Colonic mucosa (tissue), 4 donors: ENCODE measurements at regions not wholly inside any gene's neighbourhood (a gene's known extent, or its start where the extent isn't known, plus 50 kb on each side); places are given as distances from the start of the nearest gene placed in this dataset.
A peak's percentile ranks its signal among the peaks of the same experiment; 100 is the strongest.
"Not testable (repeated sequence)": the region's sequence is repeated elsewhere in the genome, so short reads cannot be mapped to it uniquely, and the experiment has no call there.

Experiments used
- DNase-seq: peaks from one replicate; pipeline ENCODE4 v3.0.0-alpha.2; 2020
- H3K27ac ChIP-seq: fragments of 200-600 bp; one replicate; pipeline ENCODE4 v1.8.0; 2021
- H3K27me3 ChIP-seq: fragments of 200-600 bp; one replicate; pipeline ENCODE4 v1.8.0; 2021
- H3K36me3 ChIP-seq: fragments of 200-600 bp; one replicate; pipeline ENCODE4 v1.8.0; 2021
- H3K4me1 ChIP-seq: fragments of 200-600 bp; one replicate; pipeline ENCODE4 v1.8.0; 2021; ENCODE audit warnings: mild to moderate bottlenecking
- H3K4me3 ChIP-seq: fragments of 200-600 bp; one replicate; pipeline ENCODE4 v1.8.0; 2021
- H3K9ac ChIP-seq, 2 donors: one replicate each; pipeline ENCODE4 v1.7.0; 2013; ENCODE audit warnings: control low read depth in 2 of 2, low read depth in 2 of 2, low read length in 2 of 2
- H3K9me3 ChIP-seq: fragments of 200-600 bp; one replicate; pipeline ENCODE4 v1.8.0; 2021
- intact Hi-C: fragments of 100-400 bp; cut with DNase I; formaldehyde crosslinking; loops from one replicate; pipeline ENCODE4 v1.14.1; 2022
- TF ChIP-seq, protein P1 (sequence below): fragments of 200-600 bp; IDR thresholded peaks from one replicate; pipeline ENCODE4 v1.8.0; 2022; ENCODE audit warnings: antibody characterized with exemption, mild to moderate bottlenecking
- donor health status: healthy.
- donor health status: DM: no; HTN: no; CAD: no.
- donor health status: DM: no; HTN: no; CAD: no.

DNA sequence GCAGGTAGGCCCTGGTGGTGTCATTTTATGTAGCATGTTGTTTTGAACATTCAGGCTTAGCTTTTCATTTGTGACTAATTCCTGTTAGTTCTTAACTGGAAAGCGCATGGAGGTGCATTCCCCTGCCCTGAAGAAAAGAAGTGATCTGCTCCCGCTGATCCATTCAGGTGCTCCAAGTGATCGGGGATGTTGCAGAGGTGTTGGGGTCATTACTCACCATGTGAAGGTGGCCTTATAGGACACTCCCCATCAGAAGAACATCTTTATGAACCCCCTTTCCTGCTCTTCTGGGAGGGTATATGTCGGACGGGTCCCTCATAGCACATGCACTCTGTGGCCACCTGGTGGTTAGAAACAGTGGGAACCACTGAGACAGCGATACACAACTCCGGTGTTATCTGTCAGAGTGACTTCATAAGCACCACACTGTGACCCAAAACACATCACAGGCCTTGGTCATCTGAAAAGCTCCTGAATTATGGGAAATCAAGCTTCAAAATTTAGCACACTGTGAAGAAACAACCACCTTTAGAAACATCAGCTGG is 172.5 kb upstream of the NOTCH2NLA start:
- DNase-seq, H3K9ac ChIP-seq, H3K9me3 ChIP-seq, H3K27ac ChIP-seq, H3K4me3 ChIP-seq, intact Hi-C loops, H3K27me3 ChIP-seq, H3K4me1 ChIP-seq, H3K36me3 ChIP-seq: not testable (repeated sequence)
- TF ChIP-seq, protein P1, sequence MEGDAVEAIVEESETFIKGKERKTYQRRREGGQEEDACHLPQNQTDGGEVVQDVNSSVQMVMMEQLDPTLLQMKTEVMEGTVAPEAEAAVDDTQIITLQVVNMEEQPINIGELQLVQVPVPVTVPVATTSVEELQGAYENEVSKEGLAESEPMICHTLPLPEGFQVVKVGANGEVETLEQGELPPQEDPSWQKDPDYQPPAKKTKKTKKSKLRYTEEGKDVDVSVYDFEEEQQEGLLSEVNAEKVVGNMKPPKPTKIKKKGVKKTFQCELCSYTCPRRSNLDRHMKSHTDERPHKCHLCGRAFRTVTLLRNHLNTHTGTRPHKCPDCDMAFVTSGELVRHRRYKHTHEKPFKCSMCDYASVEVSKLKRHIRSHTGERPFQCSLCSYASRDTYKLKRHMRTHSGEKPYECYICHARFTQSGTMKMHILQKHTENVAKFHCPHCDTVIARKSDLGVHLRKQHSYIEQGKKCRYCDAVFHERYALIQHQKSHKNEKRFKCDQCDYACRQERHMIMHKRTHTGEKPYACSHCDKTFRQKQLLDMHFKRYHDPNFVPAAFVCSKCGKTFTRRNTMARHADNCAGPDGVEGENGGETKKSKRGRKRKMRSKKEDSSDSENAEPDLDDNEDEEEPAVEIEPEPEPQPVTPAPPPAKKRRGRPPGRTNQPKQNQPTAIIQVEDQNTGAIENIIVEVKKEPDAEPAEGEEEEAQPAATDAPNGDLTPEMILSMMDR, result peak; percentile 39

DNA sequence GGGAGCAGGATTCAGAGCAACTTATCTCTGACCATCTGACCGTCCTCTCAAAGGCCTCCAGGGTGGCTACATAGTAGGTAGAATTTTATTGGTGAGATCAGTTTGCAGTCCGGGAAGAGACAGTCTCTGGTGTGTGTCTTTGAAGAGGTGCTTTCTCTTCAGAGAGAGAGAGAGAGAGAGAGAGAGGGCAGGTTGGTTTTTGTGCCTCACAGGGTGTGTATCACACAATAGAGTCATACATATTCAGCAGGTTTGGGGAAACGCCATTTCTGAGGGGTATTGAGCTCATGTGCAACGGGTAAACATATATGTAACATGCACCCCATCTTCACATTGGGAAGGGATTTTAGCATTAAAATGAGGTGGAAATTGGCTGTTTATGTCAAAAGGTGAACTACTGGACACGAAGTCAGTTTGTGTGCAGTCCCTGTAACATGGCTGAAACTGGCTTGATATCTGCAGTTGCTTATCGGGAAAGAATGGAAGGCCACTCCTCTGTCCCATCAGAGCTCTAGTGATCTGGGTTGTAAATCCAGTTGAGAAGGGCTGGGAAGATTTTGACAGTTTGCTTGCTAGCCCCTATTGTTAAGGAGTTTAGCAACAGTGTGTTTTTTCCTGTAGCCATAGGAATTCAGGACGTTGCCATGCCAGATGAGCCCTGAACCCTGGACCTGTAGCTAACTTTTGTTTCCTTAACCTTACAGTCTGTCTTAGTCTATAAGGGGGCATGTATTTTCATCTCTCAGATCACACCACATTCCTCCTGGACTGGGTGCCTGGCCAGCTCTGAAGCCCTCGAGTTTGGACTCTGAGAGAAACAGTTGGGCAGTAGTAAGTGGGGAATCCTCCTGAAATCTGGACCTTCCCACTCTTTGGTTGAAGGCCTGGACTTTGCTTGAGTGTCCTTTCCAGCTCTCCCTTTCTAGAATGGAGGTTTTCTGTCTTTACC is 171.6 kb upstream of the NOTCH2NLA start:
- H3K4me1 ChIP-seq, H3K27me3 ChIP-seq, H3K4me3 ChIP-seq: not testable (repeated sequence)

DNA sequence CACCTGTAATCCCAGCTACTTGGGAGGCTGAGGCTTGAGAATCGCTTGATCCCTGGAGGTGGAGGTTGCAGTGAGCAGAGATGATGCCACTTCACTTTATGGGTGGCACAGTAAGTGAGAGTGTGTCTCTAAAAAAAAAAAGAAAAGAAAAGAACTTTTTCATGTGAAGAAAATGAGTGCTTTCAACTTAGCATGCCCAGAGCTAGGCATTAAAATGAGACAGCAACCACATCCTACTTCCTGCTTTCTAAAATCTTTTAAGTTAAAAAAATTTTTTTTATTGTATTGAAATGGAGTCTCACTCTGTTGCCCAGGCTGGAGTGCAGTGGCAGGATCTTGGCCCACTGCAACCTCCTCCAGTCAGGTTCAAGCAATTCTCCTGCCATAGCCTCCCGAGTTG is 170.4 kb upstream of the NOTCH2NLA start:
- DNase-seq, H3K9ac ChIP-seq, H3K9me3 ChIP-seq, H3K4me1 ChIP-seq, H3K27ac ChIP-seq, H3K27me3 ChIP-seq, H3K36me3 ChIP-seq, H3K4me3 ChIP-seq, intact Hi-C loops: not testable (repeated sequence)

More for the DNA sequence above, 171.6 kb upstream of the NOTCH2NLA start:
- H3K36me3 ChIP-seq, H3K9ac ChIP-seq, H3K27ac ChIP-seq, DNase-seq, H3K9me3 ChIP-seq, intact Hi-C loops: not testable (repeated sequence)

DNA sequence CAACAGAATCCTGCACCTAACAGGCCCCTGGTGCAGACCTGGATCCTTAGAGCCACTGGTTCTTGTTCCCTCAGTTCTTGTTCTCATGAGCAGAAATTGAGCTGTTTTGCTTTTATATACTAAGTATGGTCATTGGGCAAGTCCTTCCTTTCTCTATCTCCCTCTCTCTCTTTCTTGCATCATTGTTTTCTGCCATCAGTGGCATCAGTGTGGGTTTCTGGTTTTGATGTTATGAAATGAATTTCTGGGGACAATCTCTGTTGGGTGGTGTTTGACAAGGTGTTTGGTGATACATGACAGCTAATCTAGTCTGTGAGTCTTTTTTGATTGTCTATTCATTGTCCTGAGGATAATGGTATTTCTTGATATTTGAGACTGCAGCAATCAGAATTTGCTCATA is 168.0 kb upstream of the NOTCH2NLA start:
- H3K36me3 ChIP-seq, H3K27me3 ChIP-seq, H3K4me1 ChIP-seq, DNase-seq, H3K9ac ChIP-seq, intact Hi-C loops, H3K9me3 ChIP-seq, H3K4me3 ChIP-seq, H3K27ac ChIP-seq: not testable (repeated sequence)

DNA sequence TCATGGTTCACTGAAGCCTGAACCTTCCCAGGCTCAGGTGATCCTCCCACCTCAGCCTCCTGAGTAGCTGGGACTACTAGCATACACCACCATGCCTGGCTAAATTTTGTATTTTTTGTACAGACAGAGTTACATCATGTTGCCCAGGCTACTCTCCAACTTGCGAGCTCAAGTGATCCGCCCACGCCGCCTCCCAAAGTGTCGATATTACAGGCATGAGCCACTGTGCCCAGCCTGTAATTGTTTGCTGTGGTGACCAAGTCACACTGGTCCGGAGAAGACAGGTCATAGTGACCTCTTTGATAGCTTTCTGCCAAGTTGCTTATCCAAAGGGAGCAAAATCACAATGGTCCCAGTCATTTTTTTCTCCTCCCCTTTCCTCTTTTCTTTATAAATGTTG is 167.4 kb upstream of the NOTCH2NLA start:
- DNase-seq, intact Hi-C loops: not testable (repeated sequence)

DNA sequence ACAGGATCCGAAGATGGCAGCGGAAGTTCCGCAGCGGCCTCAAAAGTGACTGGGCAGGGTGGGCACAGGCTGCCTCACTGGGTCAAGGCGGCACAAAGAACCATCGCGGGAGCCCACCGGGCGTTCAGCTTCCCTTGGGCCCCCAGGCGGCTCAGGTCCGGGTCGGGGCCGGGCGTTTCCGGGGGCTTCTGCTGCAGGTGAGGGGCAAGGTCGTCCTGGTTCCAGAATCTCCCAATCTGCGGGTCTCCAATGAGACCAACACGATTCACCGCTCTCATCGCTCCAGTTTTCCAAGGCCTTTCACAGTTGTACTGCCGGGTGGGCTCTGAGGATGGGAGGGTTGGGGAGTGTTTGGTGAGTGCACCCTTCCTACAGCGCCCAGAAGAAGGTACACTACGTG is 165.0 kb upstream of the NOTCH2NLA start:
- H3K9ac ChIP-seq, DNase-seq, H3K4me3 ChIP-seq, intact Hi-C loops, H3K36me3 ChIP-seq, H3K27ac ChIP-seq, H3K27me3 ChIP-seq, H3K4me1 ChIP-seq, H3K9me3 ChIP-seq: not testable (repeated sequence)

More for the DNA sequence above, 167.4 kb upstream of the NOTCH2NLA start:
- not testable (repeated sequence) for H3K9ac ChIP-seq, H3K4me1 ChIP-seq, H3K9me3 ChIP-seq, H3K4me3 ChIP-seq, H3K27ac ChIP-seq, H3K36me3 ChIP-seq, H3K27me3 ChIP-seq

DNA sequence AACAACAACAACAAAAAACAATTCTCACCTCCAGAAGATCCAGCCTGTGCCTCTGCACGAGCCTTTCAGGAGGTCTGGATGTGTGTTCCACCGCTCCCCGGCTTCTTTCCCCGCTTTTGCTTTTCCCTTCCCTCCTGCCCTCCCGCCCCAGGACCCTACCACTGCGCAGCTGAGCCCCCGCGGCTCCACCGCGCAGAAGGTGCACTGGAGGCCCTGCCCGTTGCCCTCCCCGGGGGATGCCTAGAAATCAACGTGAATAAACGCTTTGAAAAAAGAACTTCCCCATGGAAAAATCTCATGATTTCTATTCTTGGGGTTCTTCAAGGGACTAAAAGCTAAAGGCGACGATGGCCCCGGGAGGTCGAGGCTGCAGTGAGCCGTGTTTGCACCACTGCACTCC is 164.3 kb upstream of the NOTCH2NLA start:
- DNase-seq, H3K9ac ChIP-seq, H3K9me3 ChIP-seq, intact Hi-C loops, H3K36me3 ChIP-seq, H3K4me1 ChIP-seq, H3K27ac ChIP-seq, H3K27me3 ChIP-seq, H3K4me3 ChIP-seq: not testable (repeated sequence)

DNA sequence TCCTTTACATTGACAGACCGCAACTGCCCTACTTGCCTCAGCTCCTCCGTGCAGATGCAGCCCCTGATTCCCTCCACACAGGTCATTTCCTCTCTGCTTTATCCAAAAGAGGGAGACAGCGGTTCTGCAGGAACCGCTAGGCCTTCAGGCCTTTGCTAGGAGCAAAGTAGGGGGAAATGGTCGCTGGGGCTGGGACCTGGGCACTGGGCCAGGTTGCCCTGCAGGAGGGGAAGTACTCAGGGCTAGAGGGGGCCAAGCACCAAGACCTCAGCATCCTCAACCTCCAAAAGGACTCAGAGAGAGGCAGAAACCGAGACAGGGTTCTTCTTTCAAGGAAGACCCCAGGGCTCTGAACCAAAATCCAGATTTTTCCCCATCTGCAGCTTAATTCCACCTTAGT is 160.4 kb upstream of the NOTCH2NLA start:
- H3K4me1 ChIP-seq, H3K4me3 ChIP-seq, DNase-seq, H3K36me3 ChIP-seq, intact Hi-C loops, H3K27ac ChIP-seq, H3K9me3 ChIP-seq, H3K9ac ChIP-seq, H3K27me3 ChIP-seq: not testable (repeated sequence)

DNA sequence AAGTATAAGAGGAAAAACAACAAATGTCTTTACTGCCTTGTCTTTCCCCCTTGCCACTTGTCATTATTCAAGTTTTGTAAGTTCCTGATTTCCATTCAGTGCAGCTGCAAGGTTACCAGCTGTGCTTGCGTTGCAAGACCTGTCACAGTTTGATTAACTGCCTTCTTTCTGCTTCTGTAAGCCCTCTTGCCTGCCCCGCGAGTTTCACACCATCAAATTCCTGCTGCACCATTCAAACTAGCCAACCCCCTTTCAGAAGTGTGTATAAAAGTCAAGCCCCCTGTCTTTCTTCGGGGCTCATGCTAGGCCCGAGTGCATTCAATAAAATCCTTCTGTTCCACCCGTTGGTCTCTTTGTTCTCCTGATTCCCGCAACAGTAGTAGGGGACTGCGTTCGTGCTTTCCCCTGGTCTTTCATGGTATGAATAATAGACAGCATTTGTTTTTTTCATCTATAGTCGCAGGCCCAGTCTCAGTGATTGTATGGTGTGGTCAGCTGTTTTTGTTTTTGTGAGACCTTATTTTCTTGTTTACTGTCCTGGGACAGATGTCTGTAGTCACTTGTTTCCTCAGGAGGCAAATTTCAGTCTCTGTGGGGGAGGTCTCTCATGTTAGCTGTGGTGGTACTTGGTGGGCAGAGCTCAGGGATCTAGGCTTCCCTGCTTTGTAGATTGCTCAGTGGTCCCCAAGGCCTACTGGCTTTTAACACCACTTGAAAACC is 159.1 kb upstream of the NOTCH2NLA start:
- H3K4me1 ChIP-seq, H3K9me3 ChIP-seq, H3K27me3 ChIP-seq, DNase-seq, intact Hi-C loops, H3K4me3 ChIP-seq, H3K27ac ChIP-seq, H3K36me3 ChIP-seq, H3K9ac ChIP-seq: not testable (repeated sequence)

DNA sequence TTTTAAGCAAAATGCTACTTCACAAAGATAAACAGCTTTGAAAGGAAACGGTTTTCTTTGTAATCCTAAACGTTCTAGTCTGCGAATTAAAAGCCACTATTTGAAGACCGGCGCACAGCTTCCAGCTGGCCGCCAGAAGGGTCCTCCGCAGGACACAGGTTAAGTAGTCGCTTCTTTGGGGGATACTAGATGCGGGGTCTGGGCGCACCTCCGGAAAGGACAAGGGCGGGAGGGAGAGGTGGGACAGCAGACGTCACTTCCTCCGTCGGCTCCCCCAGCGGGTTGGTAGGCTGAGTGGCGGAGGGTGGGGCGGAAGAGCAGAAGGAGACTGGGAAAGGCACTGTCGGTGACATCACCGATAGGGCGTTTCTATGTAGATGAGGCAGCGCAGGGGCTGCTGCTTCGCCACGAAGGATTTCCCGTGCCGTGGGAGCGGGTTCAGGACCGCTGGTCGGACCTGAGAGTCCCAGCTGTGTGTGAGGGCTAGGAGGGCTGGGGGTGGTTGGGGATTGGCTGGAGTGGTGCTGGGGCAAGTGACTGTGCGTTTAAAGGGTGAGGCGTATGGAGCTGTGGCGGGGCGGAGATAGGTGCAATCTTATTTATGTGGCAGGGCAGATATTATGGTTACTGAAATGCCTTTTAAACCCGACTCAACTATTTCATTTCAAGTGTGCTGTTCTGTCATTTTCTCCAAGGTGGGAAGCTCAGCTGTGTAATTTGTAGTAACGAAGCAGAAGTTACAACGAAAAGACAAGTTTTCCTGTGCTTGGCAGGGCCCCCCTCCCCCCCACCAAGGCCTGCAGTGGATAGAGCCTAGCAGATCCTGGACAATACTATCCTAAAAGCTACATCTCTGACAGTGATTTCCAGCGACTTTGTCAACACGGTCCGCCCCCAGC is 158.3 kb upstream of the NOTCH2NLA start:
- peak overlapping the region; percentile 94 for H3K27ac ChIP-seq
- H3K9me3 ChIP-seq, H3K4me1 ChIP-seq, H3K36me3 ChIP-seq, H3K27me3 ChIP-seq, intact Hi-C loops: not testable (repeated sequence)
- H3K4me3 ChIP-seq, result peak overlapping the region; percentile 40
- peak; percentile 71 for DNase-seq
- H3K9ac ChIP-seq, result peak overlapping the region; percentile 40 to 43

DNA sequence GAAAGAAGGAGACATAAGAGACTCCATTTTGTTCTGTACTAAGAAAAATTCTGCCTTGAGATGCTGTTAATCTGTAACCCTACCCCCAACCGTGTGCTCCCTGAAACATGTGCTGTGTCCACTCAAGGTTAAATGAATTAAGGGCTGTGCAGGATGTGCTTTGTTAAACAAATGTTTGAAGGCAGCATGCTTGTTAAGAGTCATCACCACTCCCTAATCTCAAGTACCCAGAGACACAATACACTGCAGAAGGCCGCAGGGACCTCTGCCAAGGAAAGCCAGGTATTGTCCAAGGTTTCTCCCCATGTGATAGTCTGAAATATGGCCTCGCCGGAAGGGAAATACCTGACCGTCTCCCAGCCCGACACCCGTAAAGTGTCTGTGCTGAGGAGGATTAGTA is 152.4 kb upstream of the NOTCH2NLA start:
- H3K9me3 ChIP-seq, intact Hi-C loops, H3K27ac ChIP-seq, H3K4me1 ChIP-seq, H3K4me3 ChIP-seq, H3K36me3 ChIP-seq, DNase-seq, H3K27me3 ChIP-seq, H3K9ac ChIP-seq: not testable (repeated sequence)
